HFF-Myc (cell line): ENCODE measurements at regions not wholly inside any gene's neighbourhood (a gene's known extent, or its start where the extent isn't known, plus 50 kb on each side); places are given as distances from the start of the nearest gene placed in this dataset.

Experiments used
- DNase-seq: peaks from one replicate; pipeline ENCODE4 v3.0.0-alpha.2; 2011; ENCODE audit warnings: low read depth; ENCODE audit errors: extremely low read depth
- H3K4me3 ChIP-seq: replicated peaks from 2 replicates; pipeline ENCODE4 v1.5.1; 2011; ENCODE audit warnings: low read depth, mild to moderate bottlenecking, control low read depth, low read length
- TF ChIP-seq, protein P1 (sequence below): IDR thresholded peaks from 2 replicates; pipeline ENCODE4 v1.5.1; 2012; ENCODE audit warnings: mild to moderate bottlenecking, low read depth, low read length, control low read depth; ENCODE audit errors: missing control alignments

DNA sequence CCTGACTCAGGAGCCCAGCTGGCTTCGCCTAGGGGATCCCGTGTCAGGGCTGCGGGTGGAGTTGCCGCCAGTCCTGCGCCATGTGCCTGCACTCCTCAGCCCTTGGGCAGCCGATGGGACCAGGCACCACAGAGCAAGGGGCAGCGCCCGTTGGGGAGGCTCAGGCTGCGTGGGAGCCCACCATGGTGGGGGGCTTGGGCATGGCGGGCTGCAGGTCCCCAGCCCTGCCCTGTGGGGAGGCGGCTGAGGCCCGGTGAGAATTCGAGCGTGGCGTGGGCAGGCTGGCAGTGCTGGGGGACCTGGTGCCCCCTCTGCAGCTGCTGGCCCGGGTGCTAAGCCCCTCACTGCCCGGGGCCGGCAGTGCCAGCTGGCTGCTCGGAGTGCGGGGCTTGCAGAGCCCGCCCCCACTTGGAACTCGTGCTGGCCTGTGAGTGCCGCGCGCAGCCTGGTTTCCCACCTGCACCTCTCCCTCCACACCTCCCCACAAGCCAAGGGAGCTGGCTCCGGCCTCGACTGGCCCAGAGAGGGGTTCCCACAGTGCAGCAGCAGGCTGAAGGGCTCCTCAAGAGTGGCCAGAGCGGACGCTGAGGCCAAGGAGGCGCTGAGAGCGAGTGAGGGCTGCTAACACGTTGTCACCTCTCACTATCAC is 135.1 kb upstream of the SEL1L start:
- TF ChIP-seq, protein P1, sequence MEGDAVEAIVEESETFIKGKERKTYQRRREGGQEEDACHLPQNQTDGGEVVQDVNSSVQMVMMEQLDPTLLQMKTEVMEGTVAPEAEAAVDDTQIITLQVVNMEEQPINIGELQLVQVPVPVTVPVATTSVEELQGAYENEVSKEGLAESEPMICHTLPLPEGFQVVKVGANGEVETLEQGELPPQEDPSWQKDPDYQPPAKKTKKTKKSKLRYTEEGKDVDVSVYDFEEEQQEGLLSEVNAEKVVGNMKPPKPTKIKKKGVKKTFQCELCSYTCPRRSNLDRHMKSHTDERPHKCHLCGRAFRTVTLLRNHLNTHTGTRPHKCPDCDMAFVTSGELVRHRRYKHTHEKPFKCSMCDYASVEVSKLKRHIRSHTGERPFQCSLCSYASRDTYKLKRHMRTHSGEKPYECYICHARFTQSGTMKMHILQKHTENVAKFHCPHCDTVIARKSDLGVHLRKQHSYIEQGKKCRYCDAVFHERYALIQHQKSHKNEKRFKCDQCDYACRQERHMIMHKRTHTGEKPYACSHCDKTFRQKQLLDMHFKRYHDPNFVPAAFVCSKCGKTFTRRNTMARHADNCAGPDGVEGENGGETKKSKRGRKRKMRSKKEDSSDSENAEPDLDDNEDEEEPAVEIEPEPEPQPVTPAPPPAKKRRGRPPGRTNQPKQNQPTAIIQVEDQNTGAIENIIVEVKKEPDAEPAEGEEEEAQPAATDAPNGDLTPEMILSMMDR: no peak
- no peak overlapping the region for H3K4me3 ChIP-seq
- DNase-seq: no peak

DNA sequence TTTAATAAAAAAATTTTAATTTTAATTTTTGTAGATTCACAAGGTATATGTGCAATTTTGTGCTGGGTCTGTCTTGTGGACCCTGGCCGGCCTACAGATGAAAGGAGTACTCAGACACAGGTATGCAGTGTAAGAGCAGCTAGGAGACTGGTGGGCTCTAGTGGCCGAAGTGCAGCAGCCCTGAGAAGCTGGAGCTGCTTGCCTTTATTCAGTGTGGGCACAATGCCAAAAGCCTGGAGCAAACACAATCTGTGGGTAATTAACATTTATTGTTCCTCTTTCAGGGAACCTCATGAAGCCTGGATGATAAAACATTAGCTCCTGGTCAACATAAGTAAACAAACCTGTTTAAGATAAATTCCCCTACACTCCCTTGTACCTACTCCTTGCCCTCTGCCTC is 135.7 kb upstream of the SEL1L start:
- H3K4me3 ChIP-seq: no peak overlapping the region
- TF ChIP-seq, protein P1: no peak
- DNase-seq: no peak

DNA sequence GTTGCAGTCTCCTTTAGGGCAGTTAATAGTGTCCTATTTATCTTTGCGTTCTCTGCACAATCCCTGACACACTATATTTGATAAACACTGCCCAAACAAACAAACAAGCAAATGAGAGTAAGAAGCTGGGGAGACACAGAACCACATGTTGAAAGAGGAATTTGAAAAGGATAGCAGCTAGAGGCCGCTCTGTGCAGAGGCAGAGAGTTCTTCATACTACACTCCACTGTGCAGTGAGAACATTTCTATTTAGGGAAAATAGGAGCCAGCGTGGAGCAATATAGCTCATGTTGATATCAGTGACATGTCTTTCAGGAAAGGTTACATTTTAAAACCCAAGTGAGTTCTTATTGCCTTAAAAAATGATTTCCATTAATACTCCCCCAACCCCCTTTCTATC is 140.3 kb upstream of the SEL1L start:
- DNase-seq: no peak
- H3K4me3 ChIP-seq: no peak overlapping the region
- TF ChIP-seq, protein P1: no peak

DNA sequence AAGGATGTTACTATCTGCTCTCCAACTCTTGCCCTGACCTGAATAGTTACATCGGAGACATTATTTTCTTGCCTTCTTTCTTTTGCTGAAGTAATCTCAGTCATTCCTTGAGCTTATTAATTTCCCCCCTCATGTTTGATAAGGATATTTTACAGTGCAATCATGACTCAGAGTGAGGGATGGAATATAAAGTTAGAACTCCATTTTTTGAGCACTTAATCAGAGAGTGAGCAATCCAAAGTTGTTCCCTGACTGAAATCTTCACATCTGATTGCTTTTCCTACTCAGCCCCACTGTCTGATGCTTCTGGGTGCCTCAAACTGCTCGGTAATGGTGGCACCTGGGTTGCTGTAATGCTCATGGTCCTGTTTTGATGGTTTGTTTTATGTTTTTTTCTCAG is 142.7 kb upstream of the SEL1L start:
- no peak for DNase-seq
- no peak overlapping the region for H3K4me3 ChIP-seq
- TF ChIP-seq, protein P1: no peak

DNA sequence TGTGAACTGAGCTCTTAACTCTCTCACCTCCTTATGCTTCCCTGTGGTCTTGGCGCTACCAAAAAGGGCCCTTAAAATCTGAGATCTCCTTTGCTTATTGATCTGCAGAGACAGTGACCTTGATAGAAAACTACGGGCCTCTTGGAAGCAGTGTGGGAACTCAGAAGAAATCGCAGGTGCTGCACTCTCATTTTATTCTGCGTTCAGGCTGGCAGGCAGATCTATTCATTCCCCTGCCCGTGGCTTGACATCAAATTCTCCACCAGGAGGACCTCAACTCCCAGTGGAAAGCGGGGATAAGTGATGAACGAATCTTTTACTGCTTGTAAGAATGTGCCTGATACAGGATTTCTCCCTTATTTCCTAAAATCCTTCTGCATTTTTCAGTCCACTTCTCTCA is 143.2 kb upstream of the SEL1L start:
- no peak for DNase-seq
- no peak overlapping the region for H3K4me3 ChIP-seq
- TF ChIP-seq, protein P1: no peak

DNA sequence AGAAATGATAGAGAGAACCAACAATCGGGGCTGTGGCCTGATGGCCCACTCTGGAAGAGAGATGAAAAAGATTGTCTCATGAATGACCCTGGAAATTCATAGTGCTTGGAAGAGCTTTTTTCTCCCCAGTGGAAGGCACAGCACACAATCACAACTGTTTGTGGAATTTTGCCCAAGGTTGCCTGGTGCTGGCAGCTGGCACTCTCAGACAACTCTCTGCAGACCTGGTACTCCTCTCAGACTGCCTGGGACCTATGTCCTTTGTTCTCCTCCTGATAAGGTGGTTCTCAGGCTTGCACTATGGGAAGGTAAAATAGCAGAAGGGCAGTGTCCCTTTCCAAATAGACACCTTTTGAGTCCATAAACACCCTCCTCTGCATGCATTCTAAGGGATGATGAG is 144.1 kb upstream of the SEL1L start:
- no peak for DNase-seq
- TF ChIP-seq, protein P1: no peak
- H3K4me3 ChIP-seq: no peak overlapping the region

DNA sequence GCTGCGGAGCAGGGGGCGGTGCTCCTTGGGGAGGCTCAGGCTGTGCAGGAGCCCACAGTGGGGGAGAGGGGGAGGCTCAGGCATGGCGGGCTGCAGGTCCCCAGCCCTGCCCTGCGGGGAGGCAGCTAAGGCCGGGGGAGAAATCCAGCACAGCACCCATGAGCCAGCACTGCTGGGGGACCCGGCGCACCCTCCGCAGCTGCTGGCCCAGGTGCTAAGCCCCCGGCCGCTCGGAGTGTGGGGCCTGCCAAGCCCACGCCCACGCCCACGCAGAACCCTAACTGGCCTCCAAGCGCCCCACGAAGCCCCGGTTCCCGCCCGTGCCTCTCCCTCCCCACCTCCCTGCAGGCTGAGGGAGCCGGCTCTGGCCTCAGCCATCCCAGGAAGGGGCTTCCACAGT is 145.6 kb upstream of the SEL1L start:
- DNase-seq: no peak
- H3K4me3 ChIP-seq: no peak overlapping the region
- TF ChIP-seq, protein P1: no peak
